ENCODE measurements at regions not wholly inside any gene's neighbourhood (a gene's known extent, or its start where the extent isn't known, plus 50 kb on each side); places are given as distances from the start of the nearest gene placed in this dataset.

GRCh38 chr10:85447690-85448089 is 918.9 kb downstream of the GRID1 start:
- DNase-seq (ENCODE audit: low spot score), result no peak
- TF ChIP-seq CTCF (IDR thresholded peaks at IDR 0.05; ENCODE audit: borderline replicate concordance, control extremely low read depth, extremely low read depth, insufficient read depth, missing control alignments), result no peak

GRCh38 chr10:85448716-85449115 is 917.9 kb downstream of the GRID1 start:
- in situ Hi-C loops (cut with MboI; ENCODE audit: low sequenced_read_pairs, unreplicated experiment), result no loop called here
- TF ChIP-seq CTCF (IDR thresholded peaks at IDR 0.05; ENCODE audit: borderline replicate concordance, control extremely low read depth, extremely low read depth, insufficient read depth, missing control alignments), result no peak
- no peak for DNase-seq (ENCODE audit: low spot score)

More at GRCh38 chr10:85447690-85448089, 918.9 kb downstream of the GRID1 start:
- in situ Hi-C loops (cut with MboI; ENCODE audit: low sequenced_read_pairs, unreplicated experiment), result no loop called here

- in situ Hi-C loops (cut with MboI; ENCODE audit: low sequenced_read_pairs, unreplicated experiment), result no loop called here
- DNase-seq (ENCODE audit: low spot score), result no peak
- no peak for TF ChIP-seq CTCF (IDR thresholded peaks at IDR 0.05; ENCODE audit: borderline replicate concordance, control extremely low read depth, extremely low read depth, insufficient read depth, missing control alignments)
These were observed 912.2 kb downstream of the GRID1 start for GRCh38 chr10:85454386-85454785.

- no peak for DNase-seq (ENCODE audit: low spot score)
- in situ Hi-C loops (cut with MboI; ENCODE audit: low sequenced_read_pairs, unreplicated experiment), result no loop called here
- TF ChIP-seq CTCF (IDR thresholded peaks at IDR 0.05; ENCODE audit: borderline replicate concordance, control extremely low read depth, extremely low read depth, insufficient read depth, missing control alignments), result no peak
These were observed 909.4 kb downstream of the GRID1 start for GRCh38 chr10:85457191-85457590.

GRCh38 chr10:85458324-85458723 is 908.3 kb downstream of the GRID1 start:
- in situ Hi-C loops (cut with MboI; ENCODE audit: low sequenced_read_pairs, unreplicated experiment), result no loop called here
- DNase-seq (ENCODE audit: low spot score), result no peak
- no peak for TF ChIP-seq CTCF (IDR thresholded peaks at IDR 0.05; ENCODE audit: borderline replicate concordance, control extremely low read depth, extremely low read depth, insufficient read depth, missing control alignments)

GRCh38 chr10:85459906-85460305 is 906.7 kb downstream of the GRID1 start:
- in situ Hi-C loops (cut with MboI; ENCODE audit: low sequenced_read_pairs, unreplicated experiment), result no loop called here
- DNase-seq (ENCODE audit: low spot score), result no peak

More at GRCh38 chr10:85459906-85460305, 906.7 kb downstream of the GRID1 start:
- no peak for TF ChIP-seq CTCF (IDR thresholded peaks at IDR 0.05; ENCODE audit: borderline replicate concordance, control extremely low read depth, extremely low read depth, insufficient read depth, missing control alignments)

Data from GM13976 (cell line).